OCI-LY7 (cell line): ENCODE measurements at regions not wholly inside any gene's neighbourhood (a gene's known extent, or its start where the extent isn't known, plus 50 kb on each side); places are given as distances from the start of the nearest gene placed in this dataset.

Source experiments
- BruUV-seq: library from RNA; stranded (reverse); fragments of 400-500 nt; replicated peaks from 2 replicates; lab custom pipeline; 2021; lab: Mats Ljungman, UMichigan
- CTCF ChIA-PET: fragments of 300-600 bp; sonication (Branson Sonifier 250); formaldehyde crosslinking; loops from one replicate; lab custom pipeline; 2022; ENCODE audit warnings: antibody characterized with exemption; ENCODE audit not compliant: unreplicated experiment; lab: Charles Lee
- POLR2A ChIA-PET: fragments of 300-600 bp; sonication (Branson Sonifier 250); formaldehyde crosslinking; loops from one replicate; lab custom pipeline; 2022; ENCODE audit warnings: antibody characterized with exemption; lab: Charles Lee
- DNase-seq: peaks from one replicate; pipeline ENCODE4 v3.0.0-alpha.2; 2015; ENCODE audit warnings: low spot score
- H2AFZ ChIP-seq: fragments of 200-600 bp; sonication (generic), shearing (Covaris generic); 2 replicates; pipeline ENCODE4 v1.6.1; 2014; ENCODE audit warnings: mild to moderate bottlenecking, antibody characterized with exemption, low read length, moderate library complexity
- H3K27ac ChIP-seq: fragments of 200-600 bp; sonication (generic); 2 replicates; pipeline ENCODE4 v1.5.1; 2014; ENCODE audit warnings: mixed run types, low read depth, mild to moderate bottlenecking, moderate library complexity, low read length, inconsistent platforms; ENCODE audit not compliant: poor library complexity, severe bottlenecking
- H3K36me3 ChIP-seq: fragments of 200-600 bp; sonication (generic); 2 replicates; pipeline ENCODE4 v1.6.1; 2014; ENCODE audit warnings: mild to moderate bottlenecking, antibody characterized with exemption, low read length, moderate library complexity, mixed read lengths; ENCODE audit not compliant: insufficient read depth
- H3K4me1 ChIP-seq: fragments of 200-600 bp; sonication (generic); 2 replicates; pipeline ENCODE4 v1.5.1; 2014; ENCODE audit warnings: mild to moderate bottlenecking, low read length; ENCODE audit not compliant: insufficient read depth, poor library complexity, severe bottlenecking
- H3K4me2 ChIP-seq: fragments of 200-600 bp; sonication (generic); 2 replicates; pipeline ENCODE4 v1.6.1; 2014; ENCODE audit warnings: mild to moderate bottlenecking, low read length
- H3K4me3 ChIP-seq: fragments of 200-600 bp; sonication (generic); 2 replicates; pipeline ENCODE4 v1.5.1; 2014; ENCODE audit warnings: mild to moderate bottlenecking, low read depth, low read length; ENCODE audit not compliant: poor library complexity, severe bottlenecking
- H3K79me2 ChIP-seq: fragments of 200-600 bp; sonication (generic); 2 replicates; pipeline ENCODE4 v1.6.1; 2016; ENCODE audit warnings: low read depth, mild to moderate bottlenecking, low read length, moderate library complexity, mixed read lengths; ENCODE audit not compliant: insufficient read depth
- H3K9me2 ChIP-seq: fragments of 200-600 bp; sonication (generic); 2 replicates; pipeline ENCODE4 v1.6.1; 2016; ENCODE audit warnings: mild to moderate bottlenecking, low read length, mixed read lengths; ENCODE audit not compliant: insufficient read depth
- H3K9me3 ChIP-seq: fragments of 200-600 bp; sonication (generic); 2 replicates; pipeline ENCODE4 v1.6.1; 2014; ENCODE audit warnings: mild to moderate bottlenecking, mixed run types, low read length, mixed read lengths
- H4K20me1 ChIP-seq: fragments of 200-600 bp; sonication (generic); 2 replicates; pipeline ENCODE4 v1.6.1; 2014; ENCODE audit warnings: mild to moderate bottlenecking, antibody characterized with exemption, low read length, moderate library complexity, mixed read lengths; ENCODE audit not compliant: insufficient read depth
- CTCF ChIP-seq: fragments of 200-600 bp; sonication (generic); conservative IDR thresholded peaks from 2 replicates; pipeline ENCODE4 v1.5.1; 2014; ENCODE audit warnings: mild to moderate bottlenecking, antibody characterized with exemption, low read length, moderate library complexity, mixed read lengths
- EZH2phosphoT487 ChIP-seq: fragments of 200-600 bp; sonication (generic); IDR thresholded peaks from 2 replicates; pipeline ENCODE4 v1.6.1; 2018; ENCODE audit warnings: low read depth, borderline replicate concordance, mild to moderate bottlenecking, mixed run types, antibody characterized with exemption, low read length, moderate library complexity, mixed read lengths
- intact Hi-C: fragments of 100-400 bp; cut with micrococcal nuclease; formaldehyde crosslinking; loops from one replicate; pipeline ENCODE4 v1.10.0; 2022; ENCODE audit not compliant: unreplicated experiment

GRCh38 chr2:160610041-160610440 lies 116.4 kb upstream of the RBMS1 start:
- Histone ChIP-seq H3K79me2 (no peaks in the 10 kb centered on the region), H3K9me2 (no peaks in the 10 kb centered on the region), H2AFZ (no peak overlapping the region), H3K27ac (no peak overlapping the region), H3K4me3 (no peak overlapping the region), H4K20me1 (no peaks in the 10 kb centered on the region), H3K36me3 (no peaks in the 10 kb centered on the region), H3K4me2 (no peak overlapping the region), H3K4me1 (no peaks in the 10 kb centered on the region), H3K9me3 (no peaks in the 10 kb centered on the region)
- intact Hi-C loops, result no loop called here
- DNase-seq, result no peak
- CTCF ChIA-PET, result no interaction called here
- TF ChIP-seq CTCF (no peak), EZH2phosphoT487 (no peak)
- no TSS peak for BruUV-seq
- POLR2A ChIA-PET, result no interaction called here

GRCh38 chr2:160612266-160612856 lies 118.8 kb upstream of the RBMS1 start:
- H4K20me1 ChIP-seq, result no peaks in the 10 kb centered on the region
- ChIA-PET POLR2A (interaction anchor here (1.2 kb wide), 1 partner anchor 13 kb away, joined by 3 read pairs; no protein-coding TSS in a partner anchor), CTCF (no interaction called here)
- H3K79me2 ChIP-seq, result no peaks in the 10 kb centered on the region
- TF ChIP-seq EZH2phosphoT487 (no peak), CTCF (no peak)
- H3K4me3 ChIP-seq, result no peak overlapping the region
- H2AFZ ChIP-seq, result no peak overlapping the region
- no peak overlapping the region for H3K27ac ChIP-seq
- H3K4me2 ChIP-seq, result no peak overlapping the region
- no peak for DNase-seq
- BruUV-seq, result no TSS peak
- intact Hi-C loops, result no loop called here
- no peaks in the 10 kb centered on the region for H3K9me3 ChIP-seq
- H3K9me2 ChIP-seq, result no peaks in the 10 kb centered on the region
- no peaks in the 10 kb centered on the region for H3K36me3 ChIP-seq
- no peaks in the 10 kb centered on the region for H3K4me1 ChIP-seq

GRCh38 chr2:160613466-160614153 lies 120.0 kb upstream of the RBMS1 start:
- H3K36me3 ChIP-seq, result no peaks in the 10 kb centered on the region
- no peaks in the 10 kb centered on the region for H3K9me3 ChIP-seq
- intact Hi-C loops, result no loop called here
- H3K9me2 ChIP-seq, result no peaks in the 10 kb centered on the region
- BruUV-seq, result no TSS peak
- no peak overlapping the region for H3K27ac ChIP-seq
- CTCF ChIA-PET, result no interaction called here
- no peak overlapping the region for H2AFZ ChIP-seq
- H3K79me2 ChIP-seq, result no peaks in the 10 kb centered on the region
- H3K4me2 ChIP-seq, result no peak overlapping the region
- no peaks in the 10 kb centered on the region for H3K4me1 ChIP-seq
- H4K20me1 ChIP-seq, result no peaks in the 10 kb centered on the region
- no peak for DNase-seq
- no peak overlapping the region for H3K4me3 ChIP-seq
- TF ChIP-seq CTCF (no peak), EZH2phosphoT487 (no peak)
- POLR2A ChIA-PET, result interaction anchor here (0.6 to 1.1 kb wide), 3 partner anchors 18 to 909 kb away, joined by 3 read pairs; no protein-coding TSS in a partner anchor
